ENCODE measurements at regions not wholly inside any gene's neighbourhood (a gene's known extent, or its start where the extent isn't known, plus 50 kb on each side); places are given as distances from the start of the nearest gene placed in this dataset.

DNA sequence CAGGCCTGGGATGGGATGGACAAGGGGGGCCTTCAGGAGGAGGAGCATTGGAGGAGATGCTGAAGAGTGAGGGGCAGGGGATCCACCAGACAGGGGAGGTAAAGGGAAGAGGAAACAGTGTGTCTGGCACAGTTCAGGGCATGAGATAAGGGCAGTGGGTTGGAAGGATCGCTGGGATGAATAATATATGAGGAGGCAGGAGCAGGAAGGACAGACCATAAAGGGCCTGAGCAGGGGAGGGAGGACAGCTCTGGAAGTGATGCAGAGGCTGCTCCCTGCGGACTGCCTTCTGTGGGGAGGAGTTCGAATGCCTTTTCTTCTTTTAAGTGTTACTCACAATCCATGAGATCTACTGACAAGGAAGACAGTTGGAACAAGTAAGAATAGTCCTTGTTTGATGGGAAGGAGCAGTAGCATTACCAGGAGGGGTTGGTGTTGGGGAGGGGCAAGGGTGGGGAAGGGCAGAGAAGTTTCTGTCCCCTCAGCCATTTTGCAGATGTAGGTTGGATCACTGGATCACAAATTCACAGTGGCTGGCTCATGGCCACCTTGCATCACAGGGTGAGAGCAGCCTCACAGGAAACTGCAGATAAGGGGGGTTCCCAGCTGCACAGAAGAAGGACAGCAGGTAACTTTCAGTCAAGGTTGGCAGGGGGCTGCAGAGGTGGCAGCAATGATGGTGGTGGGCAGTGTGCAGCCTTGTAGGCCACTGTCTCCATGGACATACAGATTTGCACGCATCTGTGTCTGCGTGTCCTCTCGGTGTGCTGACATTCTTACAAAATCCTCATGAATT, 91.9 kb upstream of the SNRPN start:
- peaks cover 5% of the 10 kb centered on the region for H3K27me3 Mint-ChIP-seq
- no peak for DNase-seq

GRCh38 chr15:24865303-24865702, 89.5 kb upstream of the SNRPN start:
- Mint-ChIP-seq H3K27me3 (no peaks in the 10 kb centered on the region), H3K9me3 (peaks cover 4% of the 10 kb centered on the region), H3K4me1 (no peaks in the 10 kb centered on the region), H3K36me3 (no peaks in the 10 kb centered on the region), H3K27ac (no peak overlapping the region), H3K4me3 (no peak overlapping the region)
- DNase-seq, result no peak

More for the DNA sequence above, 91.9 kb upstream of the SNRPN start:
- peaks cover 4% of the 10 kb centered on the region for H3K9me3 Mint-ChIP-seq
- H3K4me1 Mint-ChIP-seq, result no peaks in the 10 kb centered on the region
- no peak overlapping the region for H3K27ac Mint-ChIP-seq
- H3K4me3 Mint-ChIP-seq, result no peak overlapping the region
- H3K36me3 Mint-ChIP-seq, result peaks cover under 1% of the 10 kb centered on the region

DNA sequence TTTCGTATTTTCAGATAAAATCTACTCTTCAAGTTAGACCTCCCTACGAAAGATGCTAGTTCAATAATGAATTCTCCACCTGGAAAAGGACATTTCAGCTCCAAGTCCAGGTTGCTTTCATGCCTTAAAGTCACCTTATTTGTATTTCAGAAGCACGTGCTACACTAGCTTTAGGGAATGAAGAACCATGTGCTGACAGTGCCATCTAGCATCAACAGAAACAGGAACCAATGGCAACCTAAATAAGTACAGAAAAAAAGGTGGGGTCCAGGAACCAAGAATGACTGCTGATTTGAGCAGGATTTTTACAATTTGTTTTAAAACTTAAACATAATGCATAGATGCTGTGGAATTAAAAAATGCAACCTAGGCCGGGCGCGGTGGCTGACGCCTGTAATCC, 77.6 kb upstream of the SNRPN start:
- H3K27me3 Mint-ChIP-seq, result no peaks in the 10 kb centered on the region
- H3K4me1 Mint-ChIP-seq, result peaks cover 2% of the 10 kb centered on the region
- peaks cover 9% of the 10 kb centered on the region for H3K36me3 Mint-ChIP-seq
- DNase-seq, result no peak
- no peak overlapping the region for H3K27ac Mint-ChIP-seq
- no peak overlapping the region for H3K4me3 Mint-ChIP-seq
- H3K9me3 Mint-ChIP-seq, result peaks cover 13% of the 10 kb centered on the region

DNA sequence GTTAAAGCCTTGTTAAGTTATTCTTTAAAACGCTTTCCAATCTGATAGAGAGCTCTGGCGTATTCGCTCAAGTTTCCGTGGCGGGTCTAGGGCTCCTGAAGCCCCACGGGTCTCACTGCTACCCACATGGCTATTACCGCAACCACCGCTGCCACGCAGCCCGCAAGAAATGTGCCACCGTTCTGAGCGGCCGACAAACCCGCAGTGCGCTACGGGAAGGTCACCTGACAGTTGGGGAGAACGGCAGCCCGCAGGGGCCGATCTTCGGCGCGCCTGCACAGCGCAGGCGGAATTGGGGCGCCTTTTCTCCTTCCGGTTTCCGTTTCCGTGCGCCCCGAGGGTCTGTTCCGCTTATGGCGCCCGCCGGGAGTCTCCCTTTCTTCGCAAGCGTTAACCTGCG, 76.6 kb upstream of the SNRPN start:
- Mint-ChIP-seq H3K4me1 (peaks cover 2% of the 10 kb centered on the region), H3K36me3 (peaks cover 9% of the 10 kb centered on the region), H3K27me3 (no peaks in the 10 kb centered on the region), H3K27ac (peak overlapping the region; percentile 67), H3K9me3 (peaks cover 13% of the 10 kb centered on the region), H3K4me3 (peak overlapping the region; percentile 71)
- DNase-seq, result peak; percentile 36

DNA sequence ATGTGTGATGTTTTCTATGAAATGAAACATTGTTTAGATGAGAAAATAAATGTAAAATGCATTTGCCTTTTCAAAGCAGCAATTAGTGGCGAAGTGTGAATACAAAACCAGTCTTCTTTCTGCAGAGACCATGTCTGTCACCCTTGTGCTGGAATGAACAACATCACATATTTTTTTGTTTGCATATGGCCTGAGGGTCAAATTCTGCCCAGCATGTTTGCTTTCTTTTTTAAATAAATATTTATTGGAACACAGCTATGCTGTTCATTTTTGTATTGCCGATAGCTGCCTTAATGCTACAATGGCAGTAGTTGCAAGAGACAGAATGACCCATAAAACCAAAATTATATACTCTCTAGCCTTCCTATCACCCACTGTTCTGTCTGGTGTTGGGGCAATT, 75.3 kb upstream of the SNRPN start:
- no peak overlapping the region for H3K4me3 Mint-ChIP-seq
- peaks cover 2% of the 10 kb centered on the region for H3K4me1 Mint-ChIP-seq
- DNase-seq, result no peak
- H3K27ac Mint-ChIP-seq, result no peak overlapping the region
- peaks cover 12% of the 10 kb centered on the region for H3K9me3 Mint-ChIP-seq
- peaks cover 9% of the 10 kb centered on the region for H3K36me3 Mint-ChIP-seq
- H3K27me3 Mint-ChIP-seq, result no peaks in the 10 kb centered on the region

DNA sequence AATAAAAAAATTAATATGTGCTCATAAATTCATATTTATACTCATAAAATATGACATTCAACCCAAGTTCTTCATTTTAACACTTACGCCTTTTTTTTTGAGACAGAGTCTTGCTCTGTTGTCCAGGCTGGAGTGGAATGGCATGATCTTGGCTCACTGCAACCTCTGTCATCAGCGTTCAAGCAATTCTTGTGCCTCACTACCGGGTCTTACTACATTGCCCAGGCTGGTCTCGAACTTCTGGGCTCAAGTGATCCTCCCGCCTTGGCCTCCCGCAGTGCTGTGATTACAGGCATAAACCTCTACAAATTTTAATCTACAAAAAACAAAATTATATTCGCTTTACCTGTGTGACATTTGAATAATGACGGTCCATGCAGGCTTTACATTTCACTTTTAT, 74.1 kb upstream of the SNRPN start:
- DNase-seq, result no peak
- no peak overlapping the region for H3K27ac Mint-ChIP-seq
- H3K4me3 Mint-ChIP-seq, result no peak overlapping the region
- peaks cover 9% of the 10 kb centered on the region for H3K36me3 Mint-ChIP-seq
- no peaks in the 10 kb centered on the region for H3K27me3 Mint-ChIP-seq
- peaks cover 2% of the 10 kb centered on the region for H3K4me1 Mint-ChIP-seq
- H3K9me3 Mint-ChIP-seq, result peaks cover 10% of the 10 kb centered on the region

- H3K4me3 Mint-ChIP-seq, result no peak overlapping the region
- no peaks in the 10 kb centered on the region for H3K9me3 Mint-ChIP-seq
- H3K36me3 Mint-ChIP-seq, result peaks cover 4% of the 10 kb centered on the region
Measured at GRCh38 chr15:24886538-24886937, 68.2 kb upstream of the SNRPN start.

DNA sequence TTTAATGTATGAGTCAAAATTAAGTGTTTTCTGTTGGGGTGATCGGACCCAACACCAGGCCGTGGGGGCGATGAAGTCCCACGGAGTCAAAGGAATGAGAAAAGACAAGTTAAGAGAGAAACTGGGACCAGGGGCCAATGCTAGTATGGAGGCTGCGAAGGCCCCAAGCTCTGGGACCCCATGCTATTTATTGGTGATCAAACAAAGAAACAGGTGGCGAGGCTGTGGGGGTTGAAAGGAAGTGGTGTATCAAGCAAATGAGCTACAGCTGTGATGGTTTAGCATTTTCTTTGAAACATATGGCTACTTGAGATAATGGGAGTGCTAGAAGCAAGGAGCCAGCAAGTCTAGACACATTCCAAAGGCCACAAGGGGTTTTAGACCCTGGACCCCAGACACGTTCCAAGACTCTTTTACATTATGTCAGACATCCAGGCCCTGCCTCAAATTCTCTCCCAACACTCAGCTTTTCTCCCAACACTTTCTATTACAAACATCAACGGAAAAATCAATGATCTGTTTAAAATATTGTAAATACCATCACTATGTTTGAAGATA, 56.0 kb upstream of the SNRPN start:
- Mint-ChIP-seq H3K36me3 (no peaks in the 10 kb centered on the region), H3K9me3 (peaks cover 21% of the 10 kb centered on the region)

More at GRCh38 chr15:24886538-24886937, 68.2 kb upstream of the SNRPN start:
- no peaks in the 10 kb centered on the region for H3K4me1 Mint-ChIP-seq
- H3K27me3 Mint-ChIP-seq, result no peaks in the 10 kb centered on the region
- DNase-seq, result no peak
- H3K27ac Mint-ChIP-seq, result no peak overlapping the region

GRCh38 chr15:24899367-24899766, 55.4 kb upstream of the SNRPN start:
- Mint-ChIP-seq H3K4me1 (no peaks in the 10 kb centered on the region), H3K27me3 (no peaks in the 10 kb centered on the region), H3K4me3 (no peak overlapping the region), H3K27ac (no peak overlapping the region), H3K9me3 (peaks cover 21% of the 10 kb centered on the region), H3K36me3 (no peaks in the 10 kb centered on the region)
- DNase-seq, result no peak

More for the DNA sequence above, 56.0 kb upstream of the SNRPN start:
- no peak for DNase-seq
- Mint-ChIP-seq H3K27ac (no peak overlapping the region), H3K4me1 (no peaks in the 10 kb centered on the region), H3K27me3 (no peaks in the 10 kb centered on the region), H3K4me3 (no peak overlapping the region)

DNA sequence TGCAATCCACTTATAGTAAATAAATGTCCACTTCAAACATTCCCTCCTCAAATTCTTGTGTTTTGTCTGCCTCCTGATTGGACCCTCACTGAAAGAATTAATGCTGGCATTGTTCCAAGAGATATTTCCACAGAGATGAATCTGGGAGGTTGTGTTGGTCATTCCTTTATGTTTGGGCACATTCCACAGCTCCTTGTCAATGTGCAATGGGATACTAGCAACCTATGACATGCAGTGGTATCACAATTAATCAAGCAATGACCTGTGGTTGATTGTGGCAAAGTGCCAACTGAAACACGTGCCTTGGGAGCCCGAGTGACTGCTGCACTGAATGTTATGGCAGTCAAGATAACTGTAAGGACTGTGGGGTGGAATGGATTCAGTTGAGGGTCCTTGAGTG, 55.0 kb upstream of the SNRPN start:
- Mint-ChIP-seq H3K4me3 (no peak overlapping the region), H3K36me3 (no peaks in the 10 kb centered on the region), H3K9me3 (peaks cover 18% of the 10 kb centered on the region), H3K27ac (no peak overlapping the region), H3K27me3 (no peaks in the 10 kb centered on the region), H3K4me1 (no peaks in the 10 kb centered on the region)
- no peak for DNase-seq

- no peak for DNase-seq
- no peaks in the 10 kb centered on the region for H3K4me1 Mint-ChIP-seq
- no peak overlapping the region for H3K27ac Mint-ChIP-seq
- peaks cover 19% of the 10 kb centered on the region for H3K9me3 Mint-ChIP-seq
- no peak overlapping the region for H3K4me3 Mint-ChIP-seq
- no peaks in the 10 kb centered on the region for H3K27me3 Mint-ChIP-seq
- no peaks in the 10 kb centered on the region for H3K36me3 Mint-ChIP-seq
Measured at GRCh38 chr15:24901409-24901808, 53.4 kb upstream of the SNRPN start.
